GM18951 (cell line): ENCODE measurements at regions not wholly inside any gene's neighbourhood (a gene's known extent, or its start where the extent isn't known, plus 50 kb on each side); places are given as distances from the start of the nearest gene placed in this dataset.

ENCODE experiments used
- POLR2A ChIP-seq: IDR thresholded peaks from 4 replicates; pipeline ENCODE4 v1.6.1; 2011; ENCODE audit warnings: mild to moderate bottlenecking; ENCODE audit not compliant: insufficient read length, insufficient read depth; ENCODE audit errors: extremely low read depth
- in situ Hi-C: fragments of 300-500 bp; cut with MboI; formaldehyde crosslinking; loops from one replicate; pipeline ENCODE4 v1.12.0; 2022; ENCODE audit warnings: low sequenced_read_pairs, mixed read lengths, inconsistent platforms; ENCODE audit not compliant: unreplicated experiment

DNA sequence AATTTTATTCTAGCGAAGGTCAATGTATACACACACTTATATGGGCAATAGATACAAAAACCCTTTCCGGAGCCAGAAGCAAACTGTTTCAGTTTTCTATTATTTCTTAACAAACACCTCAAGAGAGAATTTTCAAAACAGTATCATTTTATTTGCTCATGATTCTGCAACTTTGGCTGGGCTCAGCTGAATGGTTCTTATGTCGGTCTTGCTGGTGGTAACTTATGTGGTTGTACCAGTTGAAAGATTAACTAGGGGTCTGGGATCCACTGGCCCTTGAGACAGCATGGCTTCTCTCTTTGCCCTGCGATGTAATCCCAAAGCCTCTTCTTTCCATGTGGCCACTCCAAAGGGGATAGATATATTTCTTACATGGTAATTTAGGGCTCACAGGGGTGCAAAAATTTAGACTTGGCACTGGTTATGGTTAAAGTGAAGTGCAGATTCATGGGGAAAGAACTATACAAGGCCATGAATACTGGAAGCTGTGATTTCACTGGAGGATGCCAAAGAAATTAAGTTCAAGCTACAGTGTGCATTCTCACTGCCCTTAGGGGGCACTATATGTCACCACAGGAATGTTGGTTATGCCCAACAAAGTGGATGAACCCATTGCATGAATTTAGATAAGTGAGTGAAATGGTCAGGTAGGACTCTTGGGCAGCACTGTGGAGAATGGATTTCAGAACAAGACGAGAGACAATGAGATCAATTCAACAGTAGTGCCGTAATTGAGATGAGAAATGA is 94.3 kb upstream of the NAV3 start:
- no peak for TF ChIP-seq POLR2A
- in situ Hi-C loops, result loop anchor here (25.0 kb wide), 1 partner anchor 201 kb away; no protein-coding TSS in a partner anchor

DNA sequence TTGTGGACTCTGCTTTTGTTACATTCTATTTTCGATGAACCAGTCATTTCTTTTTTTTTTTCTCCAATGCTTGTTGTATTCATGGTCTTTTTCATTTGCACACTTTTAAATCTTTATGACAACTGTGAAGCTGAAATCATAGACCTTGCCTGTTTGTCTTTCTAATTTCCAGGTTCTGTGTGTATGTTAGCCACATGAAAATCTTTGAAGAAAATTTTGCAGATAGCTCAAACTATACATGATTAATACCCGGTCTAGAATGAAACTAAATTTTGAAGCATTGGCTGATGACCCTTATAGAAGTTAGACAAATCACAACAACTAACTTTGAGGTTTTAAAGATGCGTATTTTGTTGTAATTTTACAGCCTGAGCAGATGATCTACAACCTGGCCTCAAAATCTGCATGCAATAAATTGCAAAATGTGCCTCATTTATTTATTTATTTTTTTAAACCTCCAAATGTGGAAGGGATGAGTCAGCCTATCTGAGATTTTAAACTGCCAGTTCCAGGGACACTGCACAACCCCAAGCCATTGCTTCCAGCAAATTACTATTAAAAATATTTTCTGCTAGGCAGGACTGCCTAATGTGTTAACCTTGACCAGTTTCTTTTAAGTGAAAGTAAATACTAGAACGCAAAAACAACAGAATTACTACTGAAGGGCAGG is 96.3 kb upstream of the NAV3 start:
- no peak for TF ChIP-seq POLR2A
- in situ Hi-C loops, result loop anchor here (25.0 kb wide), 1 partner anchor 203 kb away; no protein-coding TSS in a partner anchor

DNA sequence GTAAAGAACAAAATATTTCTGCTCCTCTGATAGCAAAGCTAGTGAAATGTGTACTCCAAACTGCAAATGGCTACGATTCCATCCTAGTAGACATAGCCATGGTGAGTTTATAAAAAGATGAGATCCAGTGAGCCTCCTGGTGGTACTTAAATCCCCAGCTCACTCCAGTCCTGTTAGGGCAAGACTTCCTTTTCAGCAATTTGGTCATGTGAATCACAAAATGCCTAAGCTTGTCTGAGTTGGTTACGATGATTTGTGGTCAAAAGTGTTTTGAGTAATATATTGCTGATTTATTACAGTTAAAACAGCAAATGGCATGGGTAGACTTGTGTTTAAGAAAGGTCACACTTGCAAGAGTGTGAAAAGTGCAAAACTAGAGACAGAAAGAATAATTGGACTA is 102.7 kb upstream of the NAV3 start:
- TF ChIP-seq POLR2A, result no peak
- in situ Hi-C loops, result loop anchor here (25.0 kb wide), 1 partner anchor 209 kb away; no protein-coding TSS in a partner anchor

DNA sequence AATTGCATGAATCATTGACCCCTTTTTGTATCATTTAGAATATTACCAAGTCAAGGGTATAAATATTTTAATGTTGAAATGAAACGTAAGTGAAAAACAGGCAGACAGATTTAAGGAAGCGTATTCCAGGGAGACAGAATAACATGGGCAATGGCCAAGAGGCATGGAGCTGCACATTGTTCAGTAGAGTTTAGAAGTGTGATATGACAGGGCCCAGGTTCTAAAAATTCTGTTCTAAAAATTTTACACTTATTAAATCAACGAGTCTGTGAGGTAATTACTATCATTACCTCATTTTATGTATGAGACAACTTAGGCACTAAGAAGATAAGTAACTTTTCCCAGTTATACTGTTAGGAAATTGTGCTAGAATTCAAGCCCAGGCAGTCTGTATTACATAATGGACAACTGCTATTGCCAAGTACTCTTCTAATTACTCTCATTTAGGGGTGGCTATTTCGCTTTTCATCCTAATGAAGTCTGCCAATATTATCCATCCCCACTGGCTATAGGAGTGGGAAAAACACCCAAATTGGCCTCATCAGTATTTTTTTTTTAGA is 103.2 kb upstream of the NAV3 start:
- no peak for TF ChIP-seq POLR2A
- in situ Hi-C loops, result loop anchor here (25.0 kb wide), 1 partner anchor 210 kb away; no protein-coding TSS in a partner anchor

DNA sequence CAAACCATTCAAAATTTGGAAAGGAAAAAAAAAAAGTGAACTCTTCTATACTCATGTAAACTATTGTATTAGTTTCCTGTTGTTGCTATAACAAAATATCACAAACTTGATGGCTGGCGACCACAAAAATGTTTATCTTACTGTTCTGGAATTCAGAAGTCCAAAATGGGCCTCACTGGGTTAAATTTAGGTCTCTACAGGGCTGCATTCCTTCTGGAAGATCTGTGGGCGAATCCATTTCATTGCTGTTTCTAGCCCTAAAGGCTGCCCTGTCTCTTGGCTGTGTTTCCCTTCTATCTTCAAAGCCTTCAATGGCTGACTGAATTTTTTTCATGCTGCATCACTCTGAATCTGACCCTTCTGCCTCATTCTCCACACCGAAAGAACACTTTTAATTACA is 105.1 kb upstream of the NAV3 start:
- TF ChIP-seq POLR2A, result no peak
- in situ Hi-C loops, result loop anchor here (25.0 kb wide), 1 partner anchor 212 kb away; no protein-coding TSS in a partner anchor

DNA sequence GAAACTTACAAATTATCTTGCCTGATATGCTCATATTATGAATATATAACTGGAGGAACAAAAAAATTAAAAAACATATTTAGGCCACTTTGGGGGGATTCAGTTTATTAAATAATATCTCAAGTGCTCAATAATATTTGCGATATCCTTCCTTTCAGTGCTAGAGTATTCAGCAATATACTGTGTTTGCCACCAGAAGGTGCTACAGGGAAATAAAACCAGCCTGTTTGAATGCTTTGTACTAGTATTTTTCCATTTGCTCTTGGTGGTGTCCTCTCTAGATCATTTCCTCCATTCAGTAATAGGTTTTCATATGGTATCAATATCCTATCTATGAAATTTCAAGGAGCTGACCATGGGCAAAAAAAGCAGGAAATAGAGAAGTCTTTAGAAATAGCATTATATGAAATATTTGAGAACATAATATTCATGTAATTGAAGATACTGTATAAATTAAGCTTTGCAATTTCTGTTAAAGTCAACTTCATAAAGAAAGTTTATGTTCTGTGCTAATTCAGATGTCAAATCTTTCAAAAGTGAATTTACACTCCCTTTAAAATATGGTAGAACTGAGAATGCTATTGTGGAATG is 106.2 kb upstream of the NAV3 start:
- in situ Hi-C loops, result no loop called here
- no peak for TF ChIP-seq POLR2A

DNA sequence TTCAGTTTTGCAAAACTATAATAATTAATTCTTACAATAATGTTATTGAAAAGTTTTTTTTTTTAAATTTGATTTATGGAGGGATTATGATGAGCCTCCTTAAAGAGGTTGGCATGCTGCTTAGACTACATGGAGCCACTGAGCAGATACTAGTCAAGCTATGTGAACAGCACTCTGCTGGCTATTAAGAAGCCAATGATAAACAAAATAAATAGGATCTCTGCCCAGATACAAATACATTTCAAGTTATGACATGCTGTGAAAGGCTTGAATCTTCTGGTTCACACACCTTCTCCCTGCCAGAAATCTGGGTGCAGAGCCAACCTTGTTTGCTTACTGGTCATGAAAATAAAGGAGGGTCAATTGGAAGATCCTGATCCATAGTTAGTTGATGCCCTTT is 107.4 kb upstream of the NAV3 start:
- in situ Hi-C loops, result no loop called here

DNA sequence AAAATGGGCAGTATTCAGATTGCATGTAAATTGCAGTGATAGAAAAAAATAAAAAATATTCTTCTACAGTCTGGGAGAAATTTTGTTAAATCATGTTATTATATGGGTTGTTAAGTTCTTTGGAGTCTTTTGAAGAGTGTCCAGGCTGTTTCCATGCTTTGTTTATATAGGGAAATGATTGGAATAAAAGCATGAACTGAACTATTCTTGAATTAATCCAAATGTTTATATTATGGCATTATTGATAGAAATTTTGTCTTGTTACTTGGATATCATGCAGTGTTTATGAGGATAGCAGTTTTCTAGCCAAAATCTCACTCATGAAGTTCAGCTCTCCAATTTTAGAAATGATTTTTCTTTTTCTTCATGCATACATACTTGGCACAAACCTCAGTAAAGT is 108.2 kb upstream of the NAV3 start:
- no peak for TF ChIP-seq POLR2A
- in situ Hi-C loops, result no loop called here

More for the DNA sequence above, 107.4 kb upstream of the NAV3 start:
- no peak for TF ChIP-seq POLR2A

DNA sequence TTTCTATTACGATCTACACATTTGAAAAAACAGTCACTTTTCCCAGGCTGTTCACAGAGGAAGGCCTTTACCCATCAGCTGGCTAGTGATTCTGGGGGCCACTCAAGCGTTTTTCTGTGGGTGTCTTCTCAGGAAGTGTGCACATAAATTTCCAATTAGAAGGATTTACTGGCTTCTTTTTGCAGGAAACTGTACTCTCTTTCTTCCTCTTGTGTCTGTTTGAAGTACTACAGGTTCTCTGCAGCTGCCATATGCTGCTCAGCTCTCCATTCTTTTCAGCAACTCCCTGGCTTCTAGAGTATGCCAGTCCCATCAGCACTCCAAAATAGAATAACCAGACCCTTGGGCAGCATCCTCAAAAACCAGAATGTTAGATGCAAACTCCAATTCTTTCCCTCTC is 110.4 kb upstream of the NAV3 start:
- in situ Hi-C loops, result no loop called here
- TF ChIP-seq POLR2A, result no peak

DNA sequence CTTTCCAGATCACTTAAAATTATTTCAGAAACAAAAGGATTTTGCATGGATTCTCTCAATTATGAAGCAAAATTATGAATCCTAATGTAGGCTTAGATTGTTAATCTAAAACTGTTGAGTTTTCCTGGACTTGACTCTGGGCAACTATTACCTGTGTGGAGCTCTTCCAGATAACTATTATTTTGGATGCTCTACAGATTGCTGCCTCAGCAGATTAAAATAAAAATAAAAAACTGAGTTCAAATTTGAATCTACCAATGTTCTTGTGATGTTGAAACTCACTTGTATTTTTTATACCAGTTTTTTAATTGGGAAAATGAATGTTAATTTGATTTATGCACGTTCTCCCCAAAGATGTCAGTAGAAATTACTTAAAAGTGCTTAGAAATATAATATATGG is 120.5 kb upstream of the NAV3 start:
- in situ Hi-C loops, result no loop called here
- no peak for TF ChIP-seq POLR2A

DNA sequence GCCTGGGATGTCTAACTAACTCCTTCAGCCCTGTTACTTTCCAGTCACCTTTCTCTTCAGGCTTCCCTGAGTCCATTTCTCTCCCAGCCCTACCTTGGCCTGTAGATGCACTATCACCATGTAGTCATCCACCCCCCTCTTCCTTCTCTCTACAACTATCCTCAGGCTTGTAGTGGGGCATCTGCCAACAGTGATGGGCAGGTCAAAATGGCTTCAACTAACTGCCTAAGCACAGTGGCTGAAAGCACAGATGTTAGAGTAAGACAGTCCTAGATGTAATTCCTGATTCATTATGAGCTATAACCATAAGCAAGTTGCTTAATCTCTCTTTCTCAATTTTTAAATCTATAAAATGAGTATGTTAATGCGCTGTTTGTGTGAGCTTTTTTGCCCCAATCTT is 133.6 kb upstream of the NAV3 start:
- in situ Hi-C loops, result loop anchor here (25.0 kb wide), 1 partner anchor 635 kb away; the partner anchor contains the start of gene E2F7
- TF ChIP-seq POLR2A, result no peak

DNA sequence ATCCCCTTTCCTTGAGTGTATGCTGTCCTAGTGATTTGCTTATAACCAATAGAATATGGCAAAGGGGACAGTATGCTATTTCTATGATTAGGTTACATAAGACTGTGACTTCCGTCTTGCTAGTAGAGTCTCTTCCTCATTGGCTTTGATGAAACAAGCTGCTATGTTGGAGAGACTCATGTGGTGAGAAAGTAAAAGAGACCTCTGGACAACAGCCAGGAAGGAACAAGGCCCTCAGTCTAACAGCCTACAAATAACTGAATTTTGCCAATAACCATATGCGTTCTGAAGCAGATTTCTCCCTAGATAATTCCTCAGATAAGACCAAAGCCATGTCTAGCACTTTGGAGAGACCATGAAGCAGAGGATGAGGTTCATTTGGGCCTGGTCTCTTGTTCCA is 134.5 kb upstream of the NAV3 start:
- in situ Hi-C loops, result loop anchor here (25.0 kb wide), 1 partner anchor 634 kb away; the partner anchor contains the start of gene E2F7
- TF ChIP-seq POLR2A, result no peak

DNA sequence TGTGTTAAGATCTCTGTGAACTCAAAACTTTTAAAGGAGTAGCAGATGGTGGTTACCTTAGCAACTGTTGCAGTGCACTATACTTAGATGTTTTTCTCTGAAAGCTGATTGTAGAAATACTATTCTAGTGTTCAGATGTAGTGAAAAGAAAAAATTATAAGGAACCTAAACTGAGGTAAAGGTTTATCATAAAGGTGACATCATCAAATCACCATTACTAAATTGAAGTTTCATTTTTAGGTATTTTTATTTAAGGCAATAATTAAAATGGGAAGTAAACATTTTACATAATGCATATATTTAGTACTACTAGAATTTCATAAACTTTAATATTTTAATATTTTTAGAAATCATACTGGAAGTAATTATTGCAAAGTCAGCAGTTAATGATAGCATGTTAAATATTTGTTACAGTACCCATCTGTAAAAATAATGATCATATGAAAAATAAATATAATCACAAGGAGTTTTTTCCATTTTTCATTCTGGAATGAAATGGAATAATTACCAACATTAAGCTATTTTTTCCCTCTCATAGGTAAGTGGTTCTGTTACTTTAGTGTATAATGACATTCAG is 141.1 kb upstream of the NAV3 start:
- TF ChIP-seq POLR2A, result no peak
- in situ Hi-C loops, result loop anchor here (25.0 kb wide), 1 partner anchor 627 kb away; the partner anchor contains the start of gene E2F7
